Activated CD8-positive, alpha-beta T cell treated with anti-CD3 and anti-CD28 coated beads, Interleukin-2, amount 10 ng/mL, durations not matched to agents 7 days and 5 days (primary cell): ENCODE measurements at regions not wholly inside any gene's neighbourhood (a gene's known extent, or its start where the extent isn't known, plus 50 kb on each side); places are given as distances from the start of the nearest gene placed in this dataset.

ENCODE experiments used
- ATAC-seq: fragments of 150-1000 bp; cut with Tn5 transposase; one replicate; pipeline ENCODE4 v1.10.0; 2021; ENCODE audit warnings: moderate library complexity
- CTCF ChIA-PET: fragments of 350-600 bp; sonication (Branson Sonifier 250); formaldehyde crosslinking; loops from one replicate; lab custom pipeline; 2021; ENCODE audit warnings: antibody characterized with exemption; lab: Charles Lee
- POLR2A ChIA-PET: fragments of 350-600 bp; sonication (Branson Sonifier 250); formaldehyde crosslinking; loops from one replicate; lab custom pipeline; 2021; ENCODE audit warnings: antibody characterized with exemption; lab: Charles Lee
- DNase-seq: peaks from one replicate; pipeline ENCODE4 v3.0.0-alpha.2; 2020
- H3K27ac Mint-ChIP-seq: one replicate; pipeline ENCODE4 v1.8.0; 2021; ENCODE audit warnings: mild to moderate bottlenecking, mixed read lengths
- H3K27me3 Mint-ChIP-seq: one replicate; pipeline ENCODE4 v1.8.0; 2021; ENCODE audit warnings: low read depth, mixed read lengths
- H3K36me3 Mint-ChIP-seq: one replicate; pipeline ENCODE4 v1.8.0; 2021; ENCODE audit warnings: low read depth, mixed read lengths
- H3K4me1 Mint-ChIP-seq: one replicate; pipeline ENCODE4 v1.8.0; 2021; ENCODE audit warnings: low read depth, mixed read lengths
- H3K4me3 Mint-ChIP-seq: one replicate; pipeline ENCODE4 v1.8.0; 2021; ENCODE audit warnings: mild to moderate bottlenecking, mixed read lengths
- H3K9me3 Mint-ChIP-seq: one replicate; pipeline ENCODE4 v1.8.0; 2022; ENCODE audit warnings: mixed read lengths; ENCODE audit not compliant: insufficient read depth

DNA sequence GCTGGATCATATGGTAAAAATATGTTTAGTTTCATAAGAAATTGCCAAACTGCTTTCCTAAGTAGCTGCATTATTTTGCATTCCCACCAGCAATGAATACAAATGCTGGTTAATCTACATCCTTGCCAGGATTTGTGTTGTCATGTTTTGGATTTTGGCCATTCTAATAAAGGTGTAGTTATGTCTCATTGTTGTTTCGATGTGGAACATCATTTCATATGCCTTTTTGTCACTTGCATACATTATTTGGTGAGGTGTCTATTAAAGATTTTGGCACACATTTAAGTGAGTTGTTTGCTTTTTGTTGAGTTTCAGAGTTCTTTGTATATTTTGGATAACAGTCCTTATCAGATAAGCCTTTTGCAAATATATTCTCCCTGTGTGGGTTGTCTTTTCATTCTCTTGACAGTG, 299.2 kb upstream of the TFPI start:
- no peaks in the 10 kb centered on the region for H3K4me1 Mint-ChIP-seq
- CTCF ChIA-PET, result no interaction called here
- H3K27me3 Mint-ChIP-seq, result no peaks in the 10 kb centered on the region
- no peak overlapping the region for H3K27ac Mint-ChIP-seq
- H3K4me3 Mint-ChIP-seq, result no peak overlapping the region
- DNase-seq (no peak), ATAC-seq (no peak)
- no peaks in the 10 kb centered on the region for H3K36me3 Mint-ChIP-seq
- POLR2A ChIA-PET, result no interaction called here
- H3K9me3 Mint-ChIP-seq, result no peaks in the 10 kb centered on the region

DNA sequence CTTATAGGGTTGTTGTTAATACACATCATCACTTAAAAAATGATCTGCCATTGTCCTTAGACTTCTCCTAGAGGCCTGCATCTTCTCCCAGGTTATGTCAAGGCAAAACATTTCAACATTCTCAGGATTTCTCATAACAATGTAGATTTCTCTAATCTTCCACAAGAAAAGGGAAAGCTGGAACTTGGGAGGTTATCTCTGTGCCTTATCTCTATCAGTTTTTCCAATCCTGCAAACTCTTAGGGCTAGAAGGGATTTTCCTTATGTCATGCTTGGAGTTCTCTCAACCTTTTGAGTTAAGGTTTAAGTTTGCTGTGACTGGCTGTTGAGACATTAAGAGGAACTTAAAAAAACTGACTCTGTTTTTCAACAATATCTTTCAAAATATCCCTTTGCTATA, 300.6 kb upstream of the TFPI start:
- ChIA-PET CTCF (no interaction called here), POLR2A (no interaction called here)
- Mint-ChIP-seq H3K27ac (no peak overlapping the region), H3K4me3 (no peak overlapping the region), H3K4me1 (no peaks in the 10 kb centered on the region), H3K36me3 (no peaks in the 10 kb centered on the region), H3K27me3 (no peaks in the 10 kb centered on the region), H3K9me3 (no peaks in the 10 kb centered on the region)
- ATAC-seq (no peak), DNase-seq (no peak)

DNA sequence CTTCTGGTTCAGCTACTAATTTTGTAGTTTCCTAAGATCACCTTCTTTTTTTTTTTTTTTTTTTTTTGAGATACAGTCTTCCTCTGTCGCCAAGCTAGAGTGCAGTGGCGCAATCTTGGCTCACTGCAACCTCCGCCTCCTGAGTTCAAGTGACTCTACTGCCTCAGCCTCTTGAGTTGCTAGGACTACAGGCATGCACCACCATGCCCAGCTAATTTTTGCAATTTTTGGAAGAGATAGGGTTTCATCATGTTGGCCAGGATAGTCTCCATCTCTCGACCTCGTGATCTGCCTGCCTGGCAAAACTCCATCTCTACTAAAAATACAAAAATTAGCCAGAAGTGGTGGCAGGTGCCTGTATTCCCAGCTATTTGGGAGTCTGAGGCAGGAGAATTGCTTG, 301.5 kb upstream of the TFPI start:
- H3K4me1 Mint-ChIP-seq, result no peaks in the 10 kb centered on the region
- H3K9me3 Mint-ChIP-seq, result no peaks in the 10 kb centered on the region
- H3K27me3 Mint-ChIP-seq, result no peaks in the 10 kb centered on the region
- H3K27ac Mint-ChIP-seq, result no peak overlapping the region
- ChIA-PET CTCF (no interaction called here), POLR2A (no interaction called here)
- ATAC-seq, result no peak
- DNase-seq, result no peak
- H3K36me3 Mint-ChIP-seq, result no peaks in the 10 kb centered on the region
- H3K4me3 Mint-ChIP-seq, result no peak overlapping the region

DNA sequence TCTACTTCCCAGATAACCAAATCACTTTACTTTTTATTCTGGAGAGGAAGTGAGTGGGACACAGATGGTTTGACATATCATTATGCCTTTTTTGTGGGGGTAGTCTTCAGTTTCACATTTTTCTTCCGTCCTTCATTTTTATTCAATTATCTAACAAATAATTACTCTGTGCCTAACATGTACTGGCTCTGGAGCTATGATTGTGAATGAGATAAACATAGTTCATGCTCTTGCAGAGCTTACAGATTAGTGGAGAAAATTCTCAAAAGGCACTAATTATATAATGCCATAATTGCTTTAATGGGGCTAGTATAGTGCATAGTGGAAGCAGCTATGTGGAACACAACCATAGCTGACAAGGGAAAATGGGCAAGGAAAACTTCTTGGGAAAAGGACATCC, 303.6 kb upstream of the TFPI start:
- ATAC-seq (no peak), DNase-seq (no peak)
- Mint-ChIP-seq H3K36me3 (no peaks in the 10 kb centered on the region), H3K27ac (no peak overlapping the region), H3K9me3 (no peaks in the 10 kb centered on the region), H3K4me1 (no peaks in the 10 kb centered on the region), H3K27me3 (no peaks in the 10 kb centered on the region), H3K4me3 (no peak overlapping the region)
- POLR2A ChIA-PET, result no interaction called here
- CTCF ChIA-PET, result interaction anchor here (1.0 kb wide), 1 partner anchor 12 kb away, joined by 4 read pairs; no protein-coding TSS in a partner anchor

DNA sequence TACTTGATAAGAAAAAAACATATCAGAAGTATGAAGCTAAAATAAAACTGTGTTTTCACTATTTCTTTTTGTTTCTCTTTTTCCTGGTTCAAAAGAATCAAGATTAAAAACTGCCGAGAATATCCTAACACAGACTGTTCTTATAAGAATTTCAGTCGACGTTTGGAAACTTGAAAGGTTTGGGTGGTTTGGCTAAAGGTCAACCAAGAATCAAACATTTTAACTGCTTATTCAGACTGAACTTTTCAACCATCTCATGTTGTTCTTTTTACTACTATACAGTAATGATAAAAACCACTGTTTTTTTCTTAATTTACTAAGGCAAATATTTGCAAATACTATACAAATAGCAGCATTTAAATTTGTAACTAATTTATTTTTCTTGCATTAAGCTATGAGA, 308.5 kb upstream of the TFPI start:
- Mint-ChIP-seq H3K27ac (no peak overlapping the region), H3K27me3 (no peaks in the 10 kb centered on the region), H3K36me3 (no peaks in the 10 kb centered on the region), H3K4me3 (no peak overlapping the region), H3K4me1 (no peaks in the 10 kb centered on the region), H3K9me3 (no peaks in the 10 kb centered on the region)
- DNase-seq (no peak), ATAC-seq (no peak)
- ChIA-PET CTCF (no interaction called here), POLR2A (no interaction called here)

DNA sequence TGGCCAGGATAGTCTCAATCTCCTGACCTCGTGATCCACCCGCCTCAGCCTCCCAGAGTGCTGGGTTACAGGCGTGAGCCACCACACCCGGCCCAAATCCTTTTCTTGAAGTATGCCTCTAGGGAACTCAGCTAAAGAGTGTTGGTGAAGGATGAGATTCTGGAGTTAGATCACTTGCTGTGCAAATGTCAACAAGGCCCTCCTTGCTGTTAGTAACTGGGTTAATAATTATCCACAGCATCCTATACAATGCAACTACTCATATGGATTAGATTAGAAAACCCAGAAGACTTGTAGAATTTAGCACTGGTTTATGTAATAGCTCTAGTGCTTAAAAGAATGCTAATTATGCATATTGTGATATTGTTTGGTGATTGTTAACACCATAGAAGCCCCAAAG, 310.8 kb upstream of the TFPI start:
- H3K4me3 Mint-ChIP-seq, result no peak overlapping the region
- H3K36me3 Mint-ChIP-seq, result no peaks in the 10 kb centered on the region
- no peaks in the 10 kb centered on the region for H3K4me1 Mint-ChIP-seq
- CTCF ChIA-PET, result no interaction called here
- DNase-seq, result no peak
- no peaks in the 10 kb centered on the region for H3K27me3 Mint-ChIP-seq
- POLR2A ChIA-PET, result no interaction called here
- H3K9me3 Mint-ChIP-seq, result peaks cover 7% of the 10 kb centered on the region
- no peak for ATAC-seq
- H3K27ac Mint-ChIP-seq, result no peak overlapping the region

DNA sequence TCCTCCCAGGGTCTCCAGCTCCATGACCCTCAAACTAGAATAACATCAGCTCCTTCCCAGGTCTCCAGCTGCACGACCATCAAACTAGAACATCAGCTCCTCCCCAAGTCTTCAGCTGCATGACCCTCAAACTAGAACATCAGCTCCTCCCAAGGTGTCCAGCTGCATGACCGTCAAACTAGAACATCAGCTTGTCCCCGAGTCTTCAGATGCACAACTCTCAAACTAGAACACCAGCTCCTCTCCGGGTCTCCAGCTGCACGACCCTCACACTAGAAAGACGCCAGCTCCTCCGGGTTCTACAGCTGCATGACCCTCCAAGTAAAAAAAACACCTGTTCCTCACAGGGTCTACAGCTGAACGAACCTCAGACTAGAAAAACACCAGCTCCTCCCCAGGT, 312.9 kb upstream of the TFPI start:
- POLR2A ChIA-PET, result no interaction called here
- no peak for DNase-seq
- CTCF ChIA-PET, result no interaction called here
- Mint-ChIP-seq H3K4me3 (no peak overlapping the region), H3K36me3 (no peaks in the 10 kb centered on the region), H3K27me3 (no peaks in the 10 kb centered on the region), H3K27ac (no peak overlapping the region), H3K9me3 (peaks cover 7% of the 10 kb centered on the region), H3K4me1 (no peaks in the 10 kb centered on the region)
- no peak for ATAC-seq

DNA sequence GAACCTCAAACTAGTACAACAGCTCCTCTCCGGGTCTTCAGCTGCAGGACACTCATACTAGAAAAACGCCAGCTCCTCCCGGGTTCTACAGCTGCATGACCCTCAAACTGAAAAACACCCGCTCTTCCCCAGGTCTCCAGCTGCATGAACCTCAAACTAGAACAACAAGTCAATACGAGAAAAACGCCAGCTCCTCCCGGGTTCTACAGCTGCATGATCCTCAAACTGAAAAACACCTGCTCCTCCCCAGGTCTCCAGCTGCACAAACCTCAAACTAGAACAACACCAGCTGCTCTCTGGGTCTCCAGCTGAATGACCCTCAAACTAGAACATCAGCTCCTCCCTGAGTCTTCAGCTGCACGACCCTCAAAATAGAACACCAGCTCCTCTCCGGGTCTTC, 315.0 kb upstream of the TFPI start:
- ATAC-seq (no peak), DNase-seq (no peak)
- H3K36me3 Mint-ChIP-seq, result no peaks in the 10 kb centered on the region
- no peak overlapping the region for H3K4me3 Mint-ChIP-seq
- no peak overlapping the region for H3K27ac Mint-ChIP-seq
- H3K9me3 Mint-ChIP-seq, result peaks cover 7% of the 10 kb centered on the region
- POLR2A ChIA-PET, result no interaction called here
- no peaks in the 10 kb centered on the region for H3K4me1 Mint-ChIP-seq
- CTCF ChIA-PET, result interaction anchor here (0.7 kb wide), 1 partner anchor 11 kb away, joined by 4 read pairs; no protein-coding TSS in a partner anchor
- no peaks in the 10 kb centered on the region for H3K27me3 Mint-ChIP-seq

DNA sequence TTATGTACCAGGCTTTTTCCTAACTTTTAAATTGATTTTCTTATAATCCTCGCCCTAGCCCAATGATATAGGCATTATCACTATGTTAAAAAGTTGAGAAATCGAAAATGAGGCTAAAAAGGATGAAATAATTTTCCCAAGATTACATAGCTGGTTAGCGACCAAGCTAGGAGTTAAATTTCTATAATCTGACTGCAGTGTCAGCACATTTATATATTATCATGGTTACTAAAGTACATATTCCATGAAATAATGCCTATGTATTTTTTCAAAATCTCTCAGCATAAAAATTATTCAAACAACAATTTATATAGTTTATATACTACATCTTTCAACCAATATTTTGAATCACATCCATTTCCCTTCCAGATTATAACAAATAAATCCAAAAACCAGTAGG, 317.3 kb upstream of the TFPI start:
- ChIA-PET POLR2A (no interaction called here), CTCF (no interaction called here)
- Mint-ChIP-seq H3K4me3 (no peak overlapping the region), H3K9me3 (peaks cover 7% of the 10 kb centered on the region), H3K36me3 (no peaks in the 10 kb centered on the region), H3K27ac (no peak overlapping the region), H3K27me3 (no peaks in the 10 kb centered on the region), H3K4me1 (no peaks in the 10 kb centered on the region)
- no peak for DNase-seq
- no peak for ATAC-seq

DNA sequence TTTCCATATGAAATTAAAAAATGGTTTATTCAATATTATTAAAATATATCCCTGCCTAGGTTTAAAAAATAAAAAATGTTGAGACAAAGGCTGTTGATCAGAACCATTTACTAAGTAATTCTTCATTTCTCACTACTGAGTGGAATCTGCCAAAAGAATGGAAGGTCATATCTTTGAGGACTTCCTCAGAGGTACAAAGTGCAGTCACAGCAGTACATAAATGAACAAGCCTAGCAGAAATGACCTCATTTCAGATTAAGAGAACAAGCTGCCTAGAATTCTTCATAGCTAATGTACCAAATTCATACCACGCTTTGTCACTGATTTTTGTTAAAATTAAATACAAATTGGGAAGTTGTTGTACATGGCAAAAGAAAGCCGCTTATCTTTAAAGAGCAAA, 318.9 kb upstream of the TFPI start:
- ChIA-PET CTCF (no interaction called here), POLR2A (no interaction called here)
- DNase-seq, result no peak
- Mint-ChIP-seq H3K9me3 (peaks cover 7% of the 10 kb centered on the region), H3K27ac (no peak overlapping the region), H3K27me3 (no peaks in the 10 kb centered on the region), H3K4me1 (no peaks in the 10 kb centered on the region), H3K4me3 (no peak overlapping the region), H3K36me3 (no peaks in the 10 kb centered on the region)
- no peak for ATAC-seq

DNA sequence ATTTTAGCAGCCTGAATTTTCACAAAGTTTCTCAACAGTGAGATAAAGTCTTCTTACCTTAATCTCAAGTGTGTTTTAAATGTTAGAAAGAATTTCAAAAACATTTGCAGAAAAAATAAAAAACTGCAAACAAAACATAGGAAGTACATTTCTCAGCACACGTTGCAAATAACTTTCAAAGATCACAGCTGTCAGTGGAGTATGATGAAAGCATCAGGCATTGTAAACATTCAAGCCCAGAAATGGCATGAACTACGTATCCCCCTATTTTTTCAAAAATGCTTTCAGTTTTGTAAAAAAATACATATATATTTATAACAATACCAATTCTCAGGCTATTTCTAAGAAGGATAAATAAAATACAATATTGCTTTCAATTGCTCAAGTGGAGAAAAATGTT, 320.6 kb upstream of the TFPI start:
- ChIA-PET POLR2A (no interaction called here), CTCF (no interaction called here)
- Mint-ChIP-seq H3K4me3 (no peak overlapping the region), H3K4me1 (no peaks in the 10 kb centered on the region), H3K9me3 (no peaks in the 10 kb centered on the region), H3K27me3 (no peaks in the 10 kb centered on the region), H3K36me3 (no peaks in the 10 kb centered on the region), H3K27ac (no peak overlapping the region)
- ATAC-seq (no peak), DNase-seq (no peak)

DNA sequence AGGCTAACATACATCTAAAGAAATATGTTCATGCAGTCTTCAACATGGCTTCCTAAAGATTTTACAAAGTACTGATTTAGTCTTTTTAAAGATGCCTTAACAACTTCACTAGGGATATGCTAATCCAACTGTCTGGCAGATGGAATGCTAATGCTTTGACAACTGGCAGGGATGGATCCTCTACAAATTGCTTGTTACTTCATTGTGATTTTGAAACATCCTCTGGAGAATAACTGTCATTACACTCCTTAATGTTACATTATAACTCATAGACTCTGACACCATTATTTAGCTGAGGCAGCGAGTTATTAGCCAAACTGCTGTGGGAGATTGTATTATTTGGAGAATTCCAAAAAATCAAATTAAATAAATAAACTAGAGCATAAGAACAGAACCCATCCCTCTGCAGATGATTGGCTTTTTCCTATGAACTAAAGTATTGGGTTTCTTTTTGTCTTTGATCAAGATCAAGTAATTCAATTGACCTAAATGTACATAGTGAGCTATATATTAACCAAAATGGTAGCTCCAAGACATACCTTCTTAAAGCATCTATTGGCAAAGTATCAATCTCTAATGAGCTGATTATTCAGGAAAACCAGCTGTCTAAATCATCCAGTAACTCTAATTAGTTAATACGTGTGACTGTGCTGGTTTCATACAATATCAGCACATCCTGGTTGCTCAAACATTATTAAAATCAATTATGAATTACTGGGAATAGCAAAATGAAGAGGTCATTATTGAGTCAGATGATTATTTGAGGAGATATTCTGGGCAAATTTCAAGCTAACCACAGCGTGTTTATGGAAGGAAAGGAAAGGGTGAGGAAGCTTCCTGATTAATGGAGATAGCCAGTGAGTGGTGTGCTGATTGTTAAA, 321.3 kb upstream of the TFPI start:
- H3K27ac Mint-ChIP-seq, result no peak overlapping the region
- no peak overlapping the region for H3K4me3 Mint-ChIP-seq
- ChIA-PET POLR2A (no interaction called here), CTCF (interaction anchor here (1.3 kb wide), 1 partner anchor 10 kb away, joined by 3 read pairs; no protein-coding TSS in a partner anchor)
- H3K4me1 Mint-ChIP-seq, result no peaks in the 10 kb centered on the region
- no peaks in the 10 kb centered on the region for H3K9me3 Mint-ChIP-seq
- H3K36me3 Mint-ChIP-seq, result no peaks in the 10 kb centered on the region
- ATAC-seq (no peak), DNase-seq (no peak)
- H3K27me3 Mint-ChIP-seq, result no peaks in the 10 kb centered on the region
